Hippocampal formation (tissue), 2 donors: ENCODE measurements at regions not wholly inside any gene's neighbourhood (a gene's known extent, or its start where the extent isn't known, plus 50 kb on each side); places are given as distances from the start of the nearest gene placed in this dataset.
"Not testable (repeated sequence)": the region's sequence is repeated elsewhere in the genome, so short reads cannot be mapped to it uniquely, and the experiment has no call there.

Experiments
- DNase-seq, 2 donors: peaks; one replicate each; lab custom pipeline; 2025; lab: John Stamatoyannopoulos, UW

- DNase-seq: no peak
Observed at GRCh38 chrX:45986971-45987370, 558.2 kb downstream of the ZNF674 start.

GRCh38 chrX:45986081-45986480, 559.1 kb downstream of the ZNF674 start:
- DNase-seq: no peak

- not testable (repeated sequence) for DNase-seq
Observed at GRCh38 chrX:45982958-45983727, 562.1 kb downstream of the ZNF674 start.

- no peak for DNase-seq
Observed at GRCh38 chrX:45980726-45981125, 564.5 kb downstream of the ZNF674 start.

- DNase-seq: no peak
Observed at GRCh38 chrX:45975633-45976032, 569.6 kb downstream of the ZNF674 start.

- no peak for DNase-seq
Observed at GRCh38 chrX:45972636-45973035, 572.6 kb downstream of the ZNF674 start.

GRCh38 chrX:45959567-45959966, 585.7 kb downstream of the ZNF674 start:
- DNase-seq: no peak

GRCh38 chrX:45956191-45956870, 588.9 kb downstream of the ZNF674 start:
- no peak for DNase-seq

GRCh38 chrX:45955661-45956060, 589.6 kb downstream of the ZNF674 start:
- no peak for DNase-seq

- DNase-seq: no peak
Observed at GRCh38 chrX:45954026-45954425, 591.2 kb downstream of the ZNF674 start.

GRCh38 chrX:45952030-45952429, 593.2 kb downstream of the ZNF674 start:
- no peak for DNase-seq

- no peak for DNase-seq
Observed at GRCh38 chrX:45935408-45935807, 609.8 kb downstream of the ZNF674 start.

- DNase-seq: no peak
Observed at GRCh38 chrX:45912316-45912715, 632.9 kb downstream of the ZNF674 start.

GRCh38 chrX:45907786-45908185, 637.4 kb downstream of the ZNF674 start:
- no peak for DNase-seq

GRCh38 chrX:45903781-45904201, 641.4 kb downstream of the ZNF674 start:
- no peak for DNase-seq

GRCh38 chrX:45900766-45901615, 644.2 kb downstream of the ZNF674 start:
- DNase-seq: no peak

- DNase-seq: no peak
Observed at GRCh38 chrX:45894864-45895645, 650.2 kb downstream of the ZNF674 start.

GRCh38 chrX:45889471-45889870, 655.8 kb downstream of the ZNF674 start:
- DNase-seq: no peak

GRCh38 chrX:45888518-45888917, 656.7 kb downstream of the ZNF674 start:
- no peak for DNase-seq

- no peak for DNase-seq
Observed at GRCh38 chrX:45885931-45886330, 659.3 kb downstream of the ZNF674 start.

- no peak for DNase-seq
Observed at GRCh38 chrX:45879512-45879911, 665.7 kb downstream of the ZNF674 start.

GRCh38 chrX:45876206-45876605, 669.0 kb downstream of the ZNF674 start:
- no peak for DNase-seq
